ENCODE measurements at regions not wholly inside any gene's neighbourhood (a gene's known extent, or its start where the extent isn't known, plus 50 kb on each side); places are given as distances from the start of the nearest gene placed in this dataset.

DNA sequence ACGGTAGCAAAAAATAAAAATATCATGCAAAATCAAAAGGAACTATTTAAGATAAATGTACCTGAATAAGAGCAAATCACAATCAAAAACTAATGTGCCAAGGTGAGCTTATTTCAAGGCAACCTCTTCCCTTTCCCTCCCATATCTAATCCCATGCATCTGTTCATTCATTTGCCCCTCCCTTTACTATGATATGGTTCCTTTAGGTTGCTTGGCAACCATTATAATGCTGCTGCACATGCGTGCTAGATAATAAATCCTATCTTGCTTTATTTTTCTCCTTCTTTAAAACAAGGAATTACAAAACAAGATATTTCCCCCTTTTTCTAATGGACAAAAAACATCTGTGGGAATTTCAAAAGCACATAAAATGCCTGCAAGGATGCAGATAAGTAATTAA, 318.2 kb upstream of the POU3F2 start:
- DNase-seq (no peak), ATAC-seq (no peak)
- H3K27me3 ChIP-seq = no peaks in the 10 kb centered on the region
- no peak overlapping the region for H3K4me3 ChIP-seq
- H3K9me3 ChIP-seq = no peaks in the 10 kb centered on the region
- no peaks in the 10 kb centered on the region for H3K36me3 ChIP-seq (replicated peaks in 1 of 2; ENCODE audit: insufficient read depth in 1 of 2, low read depth in 2 of 2)
- no peak overlapping the region for H3K27ac ChIP-seq
- whole genome bisulfite sequencing, 2 donors = 40 to 45% methylated on average over 2 of the region's 2 CpGs
- intact Hi-C loops (cut with DNase I) = no loop called here
- no peaks in the 10 kb centered on the region for H3K4me1 ChIP-seq
- TF ChIP-seq CTCF (IDR thresholded peaks at IDR 0.05) = no peak
- TF ChIP-seq POLR2A (IDR thresholded peaks at IDR 0.05) = no peak

DNA sequence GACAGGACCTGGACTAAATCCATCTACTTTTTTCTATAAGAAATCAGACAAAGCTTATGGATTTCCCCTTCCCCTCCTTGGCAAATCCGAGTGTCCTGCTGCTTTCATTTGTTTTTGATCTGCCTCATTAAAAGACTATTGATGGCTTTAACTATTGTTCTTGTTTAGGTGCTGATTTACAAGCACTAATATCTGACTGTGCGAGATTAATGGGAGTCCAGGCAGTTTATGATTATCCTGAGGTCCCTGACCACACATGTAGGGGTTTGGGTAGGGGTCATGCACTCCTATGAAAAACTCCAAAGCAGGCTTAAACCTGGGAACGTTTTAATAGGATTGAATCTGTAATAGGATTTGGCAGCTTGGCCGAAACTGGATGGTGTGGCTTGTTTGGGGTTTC, 317.5 kb upstream of the POU3F2 start:
- Histone ChIP-seq H3K36me3 (replicated peaks in 1 of 2; ENCODE audit: insufficient read depth in 1 of 2, low read depth in 2 of 2) (no peaks in the 10 kb centered on the region), H3K9me3 (no peaks in the 10 kb centered on the region), H3K4me1 (no peaks in the 10 kb centered on the region), H3K4me3 (no peak overlapping the region), H3K27me3 (no peaks in the 10 kb centered on the region), H3K27ac (no peak overlapping the region)
- WGBS, 2 donors = 18 to 28% methylated on average over 4 of the region's 4 CpGs
- ATAC-seq (no peak), DNase-seq (no peak)
- intact Hi-C loops (cut with DNase I) = no loop called here
- TF ChIP-seq CTCF (IDR thresholded peaks at IDR 0.05) (no peak), POLR2A (IDR thresholded peaks at IDR 0.05) (no peak)

DNA sequence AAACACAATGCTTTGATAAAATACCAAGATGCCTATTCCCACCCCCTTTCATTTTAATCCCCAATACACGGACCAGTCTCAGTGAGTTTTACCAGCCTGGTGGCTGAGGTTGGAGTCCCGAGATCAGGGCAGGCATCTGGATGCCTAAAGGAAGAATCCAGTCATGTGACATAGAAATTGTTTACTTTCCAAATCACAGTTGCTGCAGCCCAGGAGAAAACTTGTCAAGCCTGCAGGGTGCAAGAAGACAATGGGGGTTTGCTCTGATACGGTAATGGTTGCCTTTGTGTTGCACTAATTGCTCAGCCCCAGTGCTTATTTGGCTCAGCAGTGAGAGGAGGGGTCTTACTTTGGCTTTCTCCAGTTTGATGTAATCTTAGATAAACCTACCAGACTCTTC, 308.5 kb upstream of the POU3F2 start:
- no peaks in the 10 kb centered on the region for H3K36me3 ChIP-seq (replicated peaks in 1 of 2; ENCODE audit: insufficient read depth in 1 of 2, low read depth in 2 of 2)
- H3K9me3 ChIP-seq = no peaks in the 10 kb centered on the region
- DNase-seq = no peak
- TF ChIP-seq POLR2A (IDR thresholded peaks at IDR 0.05) (no peak), CTCF (IDR thresholded peaks at IDR 0.05) (no peak)
- H3K4me1 ChIP-seq = no peaks in the 10 kb centered on the region
- ATAC-seq = no peak
- no peaks in the 10 kb centered on the region for H3K27me3 ChIP-seq
- no peak overlapping the region for H3K4me3 ChIP-seq
- intact Hi-C loops (cut with DNase I) = no loop called here
- H3K27ac ChIP-seq = no peak overlapping the region
- WGBS, 2 donors = 2 to 7% methylated on average over 3 of the region's 3 CpGs

DNA sequence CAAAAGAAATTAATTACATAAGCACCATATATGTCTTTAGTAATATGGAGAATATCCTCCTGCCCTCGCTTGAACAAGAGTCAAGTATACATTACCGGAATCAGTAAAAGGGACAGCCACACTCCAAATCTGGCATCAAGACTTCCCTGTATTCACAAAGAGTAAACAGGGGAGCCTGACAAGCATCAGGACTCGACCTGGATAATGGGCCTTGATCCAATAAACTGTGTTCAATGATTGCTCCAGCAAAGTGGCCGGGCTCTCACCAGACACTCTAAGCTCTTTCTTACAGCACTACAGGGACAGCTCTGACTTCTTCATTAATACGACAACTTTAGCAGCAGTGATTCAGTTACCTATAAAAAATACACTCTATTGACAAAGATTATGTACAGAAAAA, 307.9 kb upstream of the POU3F2 start:
- 35 to 36% methylated on average over 5 of the region's 5 CpGs for WGBS, 2 donors
- Histone ChIP-seq H3K9me3 (no peaks in the 10 kb centered on the region), H3K27me3 (no peaks in the 10 kb centered on the region), H3K4me3 (no peak overlapping the region), H3K27ac (no peak overlapping the region), H3K36me3 (replicated peaks in 1 of 2; ENCODE audit: insufficient read depth in 1 of 2, low read depth in 2 of 2) (no peaks in the 10 kb centered on the region), H3K4me1 (no peaks in the 10 kb centered on the region)
- intact Hi-C loops (cut with DNase I) = no loop called here
- ATAC-seq (no peak), DNase-seq (no peak)
- TF ChIP-seq CTCF (IDR thresholded peaks at IDR 0.05) (no peak), POLR2A (IDR thresholded peaks at IDR 0.05) (no peak)

DNA sequence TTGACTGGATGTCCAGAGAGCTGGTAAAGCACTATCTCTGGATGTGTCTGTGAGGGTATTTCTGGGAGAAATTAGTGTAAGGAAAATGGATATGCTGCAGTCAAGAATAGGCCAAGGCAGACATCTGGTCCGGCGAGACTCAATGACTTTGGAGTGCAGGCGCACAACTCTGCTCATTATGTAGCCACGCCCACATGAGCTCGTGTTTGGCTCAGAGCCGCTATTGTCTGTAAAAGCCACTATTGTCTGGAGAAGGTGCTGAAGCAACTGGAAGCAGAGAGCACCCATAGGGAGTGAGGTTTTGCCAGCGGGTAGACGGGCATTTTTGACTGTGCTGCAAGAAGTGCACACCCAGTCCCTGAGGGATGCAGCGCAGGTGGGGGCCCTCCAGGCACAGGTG, 305.0 kb upstream of the POU3F2 start:
- TF ChIP-seq CTCF (IDR thresholded peaks at IDR 0.05) (no peak), POLR2A (IDR thresholded peaks at IDR 0.05) (no peak)
- Histone ChIP-seq H3K36me3 (replicated peaks in 1 of 2; ENCODE audit: insufficient read depth in 1 of 2, low read depth in 2 of 2) (no peaks in the 10 kb centered on the region), H3K9me3 (no peaks in the 10 kb centered on the region), H3K27me3 (no peaks in the 10 kb centered on the region), H3K4me3 (no peak overlapping the region), H3K4me1 (no peaks in the 10 kb centered on the region), H3K27ac (no peak overlapping the region)
- intact Hi-C loops (cut with DNase I) = no loop called here
- no peak for DNase-seq
- no peak for ATAC-seq
- 70 to 74% methylated on average over 9 of the region's 9 CpGs for WGBS, 2 donors
